Mesothelial cell of epicardium (in vitro differentiated cells): ENCODE measurements at regions not wholly inside any gene's neighbourhood (a gene's known extent, or its start where the extent isn't known, plus 50 kb on each side); places are given as distances from the start of the nearest gene placed in this dataset.

ENCODE experiments used
- DNase-seq, 2 experiments: peaks; one replicate each; pipeline ENCODE4 v3.0.0; 2021; ENCODE audit warnings: low spot score in 2 of 2; ENCODE audit not compliant: unreplicated experiment in 2 of 2
- H3K27ac Mint-ChIP-seq: 2 replicates; pipeline ENCODE4 v1.8.0; 2021; ENCODE audit warnings: mixed read lengths
- H3K27me3 Mint-ChIP-seq: 2 replicates; pipeline ENCODE4 v1.8.0; 2021; ENCODE audit warnings: low read depth, mixed read lengths
- H3K36me3 Mint-ChIP-seq: 2 replicates; pipeline ENCODE4 v1.8.0; 2021; ENCODE audit warnings: mixed read lengths
- H3K4me1 Mint-ChIP-seq: 2 replicates; pipeline ENCODE4 v1.8.0; 2021; ENCODE audit warnings: mixed read lengths
- H3K4me3 Mint-ChIP-seq: 2 replicates; pipeline ENCODE4 v1.8.0; 2021; ENCODE audit warnings: mild to moderate bottlenecking, moderate library complexity, mixed read lengths
- H3K9me3 Mint-ChIP-seq: 2 replicates; pipeline ENCODE4 v1.8.0; 2021; ENCODE audit warnings: mixed read lengths
- TF ChIP-seq, protein P1 (sequence below): fragments of 200-600 bp; sonication (generic); IDR thresholded peaks from one replicate; pipeline ENCODE4 v1.5.0; 2021; ENCODE audit warnings: antibody characterized with exemption; ENCODE audit not compliant: unreplicated experiment

DNA sequence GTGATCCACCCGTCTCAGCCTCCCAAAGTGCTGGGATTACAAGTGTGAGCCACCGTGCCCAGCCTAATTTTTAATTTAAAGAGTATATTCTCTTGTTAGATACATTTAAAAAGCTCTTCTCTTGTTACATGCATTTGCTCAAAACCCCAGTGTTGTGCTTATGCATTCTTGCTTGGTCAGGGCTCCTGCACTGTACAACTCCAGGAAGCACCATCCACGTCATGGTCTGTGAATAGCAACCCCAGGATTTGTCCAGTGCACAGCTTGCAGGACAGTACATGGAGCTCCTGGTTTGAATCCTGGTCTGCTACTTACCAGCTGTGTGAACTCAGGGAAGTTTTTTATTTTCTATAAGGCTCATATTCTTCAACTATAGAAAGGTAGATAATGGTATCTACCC, 80.8 kb downstream of the MDH1 start:
- no peak for DNase-seq
- Mint-ChIP-seq H3K36me3 (no peaks in the 10 kb centered on the region), H3K4me3 (no peak overlapping the region), H3K4me1 (peaks cover 8% of the 10 kb centered on the region), H3K27me3 (no peaks in the 10 kb centered on the region), H3K9me3 (no peaks in the 10 kb centered on the region), H3K27ac (no peak overlapping the region)
- TF ChIP-seq, protein P1, sequence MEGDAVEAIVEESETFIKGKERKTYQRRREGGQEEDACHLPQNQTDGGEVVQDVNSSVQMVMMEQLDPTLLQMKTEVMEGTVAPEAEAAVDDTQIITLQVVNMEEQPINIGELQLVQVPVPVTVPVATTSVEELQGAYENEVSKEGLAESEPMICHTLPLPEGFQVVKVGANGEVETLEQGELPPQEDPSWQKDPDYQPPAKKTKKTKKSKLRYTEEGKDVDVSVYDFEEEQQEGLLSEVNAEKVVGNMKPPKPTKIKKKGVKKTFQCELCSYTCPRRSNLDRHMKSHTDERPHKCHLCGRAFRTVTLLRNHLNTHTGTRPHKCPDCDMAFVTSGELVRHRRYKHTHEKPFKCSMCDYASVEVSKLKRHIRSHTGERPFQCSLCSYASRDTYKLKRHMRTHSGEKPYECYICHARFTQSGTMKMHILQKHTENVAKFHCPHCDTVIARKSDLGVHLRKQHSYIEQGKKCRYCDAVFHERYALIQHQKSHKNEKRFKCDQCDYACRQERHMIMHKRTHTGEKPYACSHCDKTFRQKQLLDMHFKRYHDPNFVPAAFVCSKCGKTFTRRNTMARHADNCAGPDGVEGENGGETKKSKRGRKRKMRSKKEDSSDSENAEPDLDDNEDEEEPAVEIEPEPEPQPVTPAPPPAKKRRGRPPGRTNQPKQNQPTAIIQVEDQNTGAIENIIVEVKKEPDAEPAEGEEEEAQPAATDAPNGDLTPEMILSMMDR = no peak

- Mint-ChIP-seq H3K27me3 (no peaks in the 10 kb centered on the region), H3K9me3 (peaks cover 13% of the 10 kb centered on the region), H3K4me1 (no peaks in the 10 kb centered on the region), H3K27ac (no peak overlapping the region), H3K36me3 (no peaks in the 10 kb centered on the region), H3K4me3 (no peak overlapping the region)
- TF ChIP-seq, protein P1 = no peak
- DNase-seq = no peak
Measured at GRCh38 chr2:63673865-63674533, 85.2 kb downstream of the MDH1 start.

- peaks cover 13% of the 10 kb centered on the region for H3K9me3 Mint-ChIP-seq
- DNase-seq = no peak
- TF ChIP-seq, protein P1 = no peak
- H3K27me3 Mint-ChIP-seq = no peaks in the 10 kb centered on the region
- no peak overlapping the region for H3K4me3 Mint-ChIP-seq
- H3K36me3 Mint-ChIP-seq = no peaks in the 10 kb centered on the region
- H3K27ac Mint-ChIP-seq = no peak overlapping the region
- H3K4me1 Mint-ChIP-seq = no peaks in the 10 kb centered on the region
Measured at GRCh38 chr2:63675026-63675425, 86.3 kb downstream of the MDH1 start.

GRCh38 chr2:63676135-63676534, 87.4 kb downstream of the MDH1 start:
- Mint-ChIP-seq H3K27ac (no peak overlapping the region), H3K4me3 (no peak overlapping the region), H3K4me1 (no peaks in the 10 kb centered on the region), H3K36me3 (no peaks in the 10 kb centered on the region), H3K27me3 (no peaks in the 10 kb centered on the region), H3K9me3 (peaks cover 13% of the 10 kb centered on the region)
- TF ChIP-seq, protein P1 = no peak
- DNase-seq = no peak

- DNase-seq = no peak
- TF ChIP-seq, protein P1 = no peak
- H3K27ac Mint-ChIP-seq = no peak overlapping the region
- H3K4me3 Mint-ChIP-seq = no peak overlapping the region
- H3K9me3 Mint-ChIP-seq = peaks cover 26% of the 10 kb centered on the region
- no peaks in the 10 kb centered on the region for H3K36me3 Mint-ChIP-seq
- no peaks in the 10 kb centered on the region for H3K4me1 Mint-ChIP-seq
- H3K27me3 Mint-ChIP-seq = no peaks in the 10 kb centered on the region
Measured at GRCh38 chr2:63678085-63678484, 89.3 kb downstream of the MDH1 start.

- TF ChIP-seq, protein P1 = no peak
- Mint-ChIP-seq H3K36me3 (no peaks in the 10 kb centered on the region), H3K27me3 (no peaks in the 10 kb centered on the region), H3K27ac (no peak overlapping the region), H3K4me1 (no peaks in the 10 kb centered on the region), H3K9me3 (peaks cover 27% of the 10 kb centered on the region), H3K4me3 (no peak overlapping the region)
- DNase-seq = no peak
Measured at GRCh38 chr2:63678551-63678950, 89.8 kb downstream of the MDH1 start.
